ENCODE measurements at regions not wholly inside any gene's neighbourhood (a gene's known extent, or its start where the extent isn't known, plus 50 kb on each side); places are given as distances from the start of the nearest gene placed in this dataset.

GRCh38 chr7:46421441-46422230 lies 500.6 kb upstream of the IGFBP3 start:
- Histone ChIP-seq H3K4me1 (ENCODE audit: control insufficient read depth, insufficient read depth, low read length) (no peaks in the 10 kb centered on the region), H3K36me3 (ENCODE audit: control insufficient read depth in 2 of 2, insufficient read depth in 2 of 2, low read length in 2 of 2) (no peaks in the 10 kb centered on the region), H3K4me3 (ENCODE audit: low read length in 2 of 2) (no peak overlapping the region), H3K9ac (ENCODE audit: low read length in 2 of 2) (no peak overlapping the region), H3K27ac (ENCODE audit: low read length) (no peak overlapping the region), H3K9me3 (ENCODE audit: control insufficient read depth in 2 of 2, low read length in 2 of 2) (no peaks in the 10 kb centered on the region), H3K27me3 (ENCODE audit: control insufficient read depth in 1 of 2, insufficient read depth in 2 of 2, low read length in 2 of 2) (no peaks in the 10 kb centered on the region)

- Histone ChIP-seq H3K27me3 (ENCODE audit: control insufficient read depth in 1 of 2, insufficient read depth in 2 of 2, low read length in 2 of 2) (no peaks in the 10 kb centered on the region), H3K9me3 (ENCODE audit: control insufficient read depth in 2 of 2, low read length in 2 of 2) (no peaks in the 10 kb centered on the region), H3K9ac (ENCODE audit: low read length in 2 of 2) (no peak overlapping the region), H3K4me1 (ENCODE audit: control insufficient read depth, insufficient read depth, low read length) (no peaks in the 10 kb centered on the region), H3K36me3 (ENCODE audit: control insufficient read depth in 2 of 2, insufficient read depth in 2 of 2, low read length in 2 of 2) (no peaks in the 10 kb centered on the region), H3K4me3 (ENCODE audit: low read length in 2 of 2) (no peak overlapping the region), H3K27ac (ENCODE audit: low read length) (no peak overlapping the region)
Observed at GRCh38 chr7:46414946-46415345, 493.9 kb upstream of the IGFBP3 start.

- no peak overlapping the region for H3K27ac ChIP-seq (ENCODE audit: low read length)
- no peaks in the 10 kb centered on the region for H3K4me1 ChIP-seq (ENCODE audit: control insufficient read depth, insufficient read depth, low read length)
- H3K9me3 ChIP-seq (ENCODE audit: control insufficient read depth in 2 of 2, low read length in 2 of 2): no peaks in the 10 kb centered on the region
- H3K27me3 ChIP-seq (ENCODE audit: control insufficient read depth in 1 of 2, insufficient read depth in 2 of 2, low read length in 2 of 2): no peaks in the 10 kb centered on the region
- H3K9ac ChIP-seq (ENCODE audit: low read length in 2 of 2): no peak overlapping the region
- no peak overlapping the region for H3K4me3 ChIP-seq (ENCODE audit: low read length in 2 of 2)
- no peaks in the 10 kb centered on the region for H3K36me3 ChIP-seq (ENCODE audit: control insufficient read depth in 2 of 2, insufficient read depth in 2 of 2, low read length in 2 of 2)
Observed at GRCh38 chr7:46411236-46411635, 490.2 kb upstream of the IGFBP3 start.

DNA sequence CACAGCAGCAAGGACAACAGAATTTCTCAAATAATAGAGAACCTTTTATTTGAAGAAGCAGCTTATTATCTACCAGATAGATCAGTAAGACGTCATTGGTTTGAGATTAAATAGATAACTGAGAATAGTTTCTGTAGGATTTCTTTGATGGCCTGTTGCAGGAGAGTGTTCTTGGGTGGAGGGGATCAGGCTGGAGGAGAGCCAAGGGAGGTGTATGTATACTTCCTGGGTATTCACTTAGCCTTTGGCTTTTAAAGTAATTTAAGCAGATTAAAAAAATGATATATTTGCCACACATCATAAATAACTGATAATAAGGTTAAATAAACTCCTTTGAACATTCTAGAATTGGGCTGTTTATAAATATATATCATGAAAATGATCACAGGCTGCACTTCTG lies 486.1 kb upstream of the IGFBP3 start:
- Histone ChIP-seq H3K9me3 (ENCODE audit: control insufficient read depth in 2 of 2, low read length in 2 of 2) (no peaks in the 10 kb centered on the region), H3K27ac (ENCODE audit: low read length) (no peak overlapping the region), H3K27me3 (ENCODE audit: control insufficient read depth in 1 of 2, insufficient read depth in 2 of 2, low read length in 2 of 2) (no peaks in the 10 kb centered on the region), H3K4me3 (ENCODE audit: low read length in 2 of 2) (no peak overlapping the region), H3K36me3 (ENCODE audit: control insufficient read depth in 2 of 2, insufficient read depth in 2 of 2, low read length in 2 of 2) (no peaks in the 10 kb centered on the region), H3K9ac (ENCODE audit: low read length in 2 of 2) (no peak overlapping the region), H3K4me1 (ENCODE audit: control insufficient read depth, insufficient read depth, low read length) (no peaks in the 10 kb centered on the region)

DNA sequence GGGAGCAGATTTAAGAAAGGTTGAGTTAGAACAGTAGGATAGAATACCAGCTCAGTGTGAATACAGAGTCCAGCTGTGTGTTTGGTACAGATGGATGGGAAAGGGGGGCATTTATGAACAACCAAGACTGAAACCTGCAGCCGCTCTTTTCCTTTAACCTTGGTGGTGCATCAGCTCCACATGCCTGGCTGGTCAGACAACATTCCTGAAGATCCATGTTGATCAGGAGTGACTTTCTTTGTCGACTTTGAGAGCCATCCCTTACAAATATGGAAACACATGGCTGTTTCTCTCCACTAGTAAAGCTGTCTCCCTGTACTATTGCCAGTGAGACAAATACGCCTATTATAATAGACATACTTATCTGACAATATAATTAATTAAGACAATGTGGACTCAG lies 476.5 kb upstream of the IGFBP3 start:
- H3K27ac ChIP-seq (ENCODE audit: low read length): no peak overlapping the region
- H3K9ac ChIP-seq (ENCODE audit: low read length in 2 of 2): no peak overlapping the region
- no peaks in the 10 kb centered on the region for H3K36me3 ChIP-seq (ENCODE audit: control insufficient read depth in 2 of 2, insufficient read depth in 2 of 2, low read length in 2 of 2)
- H3K4me3 ChIP-seq (ENCODE audit: low read length in 2 of 2): no peak overlapping the region
- no peaks in the 10 kb centered on the region for H3K4me1 ChIP-seq (ENCODE audit: control insufficient read depth, insufficient read depth, low read length)
- no peaks in the 10 kb centered on the region for H3K27me3 ChIP-seq (ENCODE audit: control insufficient read depth in 1 of 2, insufficient read depth in 2 of 2, low read length in 2 of 2)
- no peaks in the 10 kb centered on the region for H3K9me3 ChIP-seq (ENCODE audit: control insufficient read depth in 2 of 2, low read length in 2 of 2)

DNA sequence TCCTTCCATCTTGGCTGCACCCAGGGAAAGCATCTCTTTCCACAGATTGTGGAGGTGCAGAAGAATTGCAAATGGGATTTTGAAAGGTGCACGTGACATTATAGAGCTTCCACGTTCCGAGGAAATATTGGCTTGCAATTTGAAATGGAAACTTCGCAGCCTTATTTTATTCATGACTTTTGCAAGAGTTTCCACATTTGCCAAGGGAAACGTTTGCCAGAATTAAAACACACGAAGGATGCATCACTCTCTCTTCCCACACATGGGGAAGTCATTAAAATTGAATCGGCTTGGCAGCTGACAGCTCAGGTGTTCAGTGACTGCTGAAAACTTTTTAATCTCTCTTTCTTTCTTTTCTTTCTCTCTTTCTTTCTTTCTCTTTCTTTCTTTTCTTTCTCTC lies 475.4 kb upstream of the IGFBP3 start:
- no peaks in the 10 kb centered on the region for H3K4me1 ChIP-seq (ENCODE audit: control insufficient read depth, insufficient read depth, low read length)
- no peaks in the 10 kb centered on the region for H3K27me3 ChIP-seq (ENCODE audit: control insufficient read depth in 1 of 2, insufficient read depth in 2 of 2, low read length in 2 of 2)
- no peaks in the 10 kb centered on the region for H3K36me3 ChIP-seq (ENCODE audit: control insufficient read depth in 2 of 2, insufficient read depth in 2 of 2, low read length in 2 of 2)
- H3K27ac ChIP-seq (ENCODE audit: low read length): no peak overlapping the region
- no peak overlapping the region for H3K9ac ChIP-seq (ENCODE audit: low read length in 2 of 2)
- H3K9me3 ChIP-seq (ENCODE audit: control insufficient read depth in 2 of 2, low read length in 2 of 2): no peaks in the 10 kb centered on the region
- H3K4me3 ChIP-seq (ENCODE audit: low read length in 2 of 2): no peak overlapping the region

- H3K4me1 ChIP-seq (ENCODE audit: control insufficient read depth, insufficient read depth, low read length): no peaks in the 10 kb centered on the region
- no peaks in the 10 kb centered on the region for H3K9me3 ChIP-seq (ENCODE audit: control insufficient read depth in 2 of 2, low read length in 2 of 2)
- H3K36me3 ChIP-seq (ENCODE audit: control insufficient read depth in 2 of 2, insufficient read depth in 2 of 2, low read length in 2 of 2): no peaks in the 10 kb centered on the region
- no peak overlapping the region for H3K9ac ChIP-seq (ENCODE audit: low read length in 2 of 2)
- no peak overlapping the region for H3K27ac ChIP-seq (ENCODE audit: low read length)
- H3K27me3 ChIP-seq (ENCODE audit: control insufficient read depth in 1 of 2, insufficient read depth in 2 of 2, low read length in 2 of 2): no peaks in the 10 kb centered on the region
- no peak overlapping the region for H3K4me3 ChIP-seq (ENCODE audit: low read length in 2 of 2)
Observed at GRCh38 chr7:46393142-46393541, 472.1 kb upstream of the IGFBP3 start.

DNA sequence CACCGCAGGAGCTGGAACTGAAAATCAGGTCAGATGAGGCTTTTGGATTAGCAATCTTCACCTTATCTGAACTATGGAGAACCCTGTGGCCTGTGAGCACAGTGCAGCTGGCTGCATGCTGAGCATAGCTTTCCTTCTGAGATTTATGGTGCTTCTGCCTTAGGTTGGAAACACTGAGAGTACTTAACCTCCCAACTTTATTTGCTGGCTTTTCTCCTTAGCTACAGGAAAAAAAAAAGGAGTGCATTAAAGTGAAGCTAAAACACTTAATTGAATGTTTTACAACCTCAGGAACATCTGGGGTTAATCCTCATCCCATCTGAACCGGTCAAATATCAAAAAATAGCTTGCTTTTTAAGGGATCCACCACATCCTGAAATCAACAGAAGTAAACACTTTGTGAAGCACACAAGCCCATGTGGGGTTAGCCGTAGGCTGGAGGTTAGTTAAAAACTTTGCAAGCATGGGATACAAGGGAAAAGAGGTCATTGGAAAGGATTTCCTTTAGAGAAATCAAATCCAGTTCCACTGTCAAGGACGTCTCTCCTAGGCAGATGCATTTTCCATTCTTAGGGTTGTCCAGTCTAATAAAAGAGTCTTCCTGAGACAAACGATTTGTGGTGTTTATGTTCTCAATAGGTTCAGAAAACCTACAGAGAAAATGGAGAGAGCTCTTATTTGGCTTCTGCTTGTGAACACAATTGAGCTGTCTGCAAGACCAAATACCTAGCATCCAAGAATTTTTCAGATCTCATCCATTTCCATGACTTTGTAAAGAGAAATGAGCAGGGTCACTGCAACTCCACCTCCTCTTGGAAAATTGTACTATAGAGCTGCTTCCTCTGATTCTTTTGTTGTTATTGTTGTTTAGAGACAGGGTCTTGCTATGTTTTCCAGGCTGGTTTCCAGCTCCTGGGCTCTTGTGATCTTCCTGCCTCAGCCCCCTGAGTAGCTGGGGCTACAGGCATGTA lies 470.4 kb upstream of the IGFBP3 start:
- H3K4me3 ChIP-seq (ENCODE audit: low read length in 2 of 2): no peak overlapping the region
- no peak overlapping the region for H3K9ac ChIP-seq (ENCODE audit: low read length in 2 of 2)
- no peaks in the 10 kb centered on the region for H3K4me1 ChIP-seq (ENCODE audit: control insufficient read depth, insufficient read depth, low read length)
- H3K27ac ChIP-seq (ENCODE audit: low read length): no peak overlapping the region
- H3K36me3 ChIP-seq (ENCODE audit: control insufficient read depth in 2 of 2, insufficient read depth in 2 of 2, low read length in 2 of 2): no peaks in the 10 kb centered on the region
- H3K9me3 ChIP-seq (ENCODE audit: control insufficient read depth in 2 of 2, low read length in 2 of 2): no peaks in the 10 kb centered on the region
- no peaks in the 10 kb centered on the region for H3K27me3 ChIP-seq (ENCODE audit: control insufficient read depth in 1 of 2, insufficient read depth in 2 of 2, low read length in 2 of 2)

GRCh38 chr7:46390042-46390441 lies 469.0 kb upstream of the IGFBP3 start:
- no peak overlapping the region for H3K9ac ChIP-seq (ENCODE audit: low read length in 2 of 2)
- no peaks in the 10 kb centered on the region for H3K9me3 ChIP-seq (ENCODE audit: control insufficient read depth in 2 of 2, low read length in 2 of 2)
- H3K27me3 ChIP-seq (ENCODE audit: control insufficient read depth in 1 of 2, insufficient read depth in 2 of 2, low read length in 2 of 2): no peaks in the 10 kb centered on the region
- H3K27ac ChIP-seq (ENCODE audit: low read length): no peak overlapping the region
- H3K4me1 ChIP-seq (ENCODE audit: control insufficient read depth, insufficient read depth, low read length): no peaks in the 10 kb centered on the region
- no peaks in the 10 kb centered on the region for H3K36me3 ChIP-seq (ENCODE audit: control insufficient read depth in 2 of 2, insufficient read depth in 2 of 2, low read length in 2 of 2)
- no peak overlapping the region for H3K4me3 ChIP-seq (ENCODE audit: low read length in 2 of 2)

DNA sequence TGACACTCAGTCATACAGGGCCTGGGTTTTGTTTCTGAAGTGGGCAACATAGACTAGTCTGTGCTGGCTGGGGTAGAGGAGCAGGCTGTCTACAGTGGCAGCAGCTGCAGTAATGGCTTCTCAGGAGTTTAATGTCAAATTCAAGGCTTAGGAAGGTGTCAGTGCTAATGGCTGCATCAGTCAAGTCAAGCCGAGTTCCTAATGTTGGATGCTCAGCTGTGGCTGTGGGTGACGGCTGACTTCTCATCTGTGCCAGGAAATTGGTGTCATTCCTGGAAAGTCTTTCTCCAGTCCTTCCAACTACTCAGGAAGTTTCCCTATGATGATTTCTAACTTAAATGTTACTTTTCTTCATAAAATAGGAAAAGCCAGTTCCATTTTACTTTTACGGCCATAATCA lies 468.1 kb upstream of the IGFBP3 start:
- Histone ChIP-seq H3K36me3 (ENCODE audit: control insufficient read depth in 2 of 2, insufficient read depth in 2 of 2, low read length in 2 of 2) (no peaks in the 10 kb centered on the region), H3K4me3 (ENCODE audit: low read length in 2 of 2) (no peak overlapping the region), H3K27ac (ENCODE audit: low read length) (no peak overlapping the region), H3K27me3 (ENCODE audit: control insufficient read depth in 1 of 2, insufficient read depth in 2 of 2, low read length in 2 of 2) (no peaks in the 10 kb centered on the region), H3K9ac (ENCODE audit: low read length in 2 of 2) (no peak overlapping the region), H3K9me3 (ENCODE audit: control insufficient read depth in 2 of 2, low read length in 2 of 2) (no peaks in the 10 kb centered on the region), H3K4me1 (ENCODE audit: control insufficient read depth, insufficient read depth, low read length) (no peaks in the 10 kb centered on the region)

GRCh38 chr7:46387646-46388045 lies 466.6 kb upstream of the IGFBP3 start:
- Histone ChIP-seq H3K27ac (ENCODE audit: low read length) (no peak overlapping the region), H3K9ac (ENCODE audit: low read length in 2 of 2) (no peak overlapping the region), H3K36me3 (ENCODE audit: control insufficient read depth in 2 of 2, insufficient read depth in 2 of 2, low read length in 2 of 2) (no peaks in the 10 kb centered on the region), H3K27me3 (ENCODE audit: control insufficient read depth in 1 of 2, insufficient read depth in 2 of 2, low read length in 2 of 2) (no peaks in the 10 kb centered on the region), H3K4me3 (ENCODE audit: low read length in 2 of 2) (no peak overlapping the region), H3K9me3 (ENCODE audit: control insufficient read depth in 2 of 2, low read length in 2 of 2) (no peaks in the 10 kb centered on the region), H3K4me1 (ENCODE audit: control insufficient read depth, insufficient read depth, low read length) (no peaks in the 10 kb centered on the region)
